ENCODE measurements at regions not wholly inside any gene's neighbourhood (a gene's known extent, or its start where the extent isn't known, plus 50 kb on each side); places are given as distances from the start of the nearest gene placed in this dataset.

- no peak for DNase-seq
These were observed 107.3 kb upstream of the ADGRL4 start for GRCh38 chr1:79113836-79114235.

- DNase-seq = no peak
These were observed 104.2 kb upstream of the ADGRL4 start for GRCh38 chr1:79110749-79111148.

- DNase-seq = no peak
These were observed 102.9 kb upstream of the ADGRL4 start for GRCh38 chr1:79109445-79109844.

- DNase-seq = no peak
These were observed 99.0 kb upstream of the ADGRL4 start for GRCh38 chr1:79105500-79105899.

GRCh38 chr1:79104617-79105016 is 98.1 kb upstream of the ADGRL4 start:
- no peak for DNase-seq

- no peak for DNase-seq
These were observed 93.9 kb upstream of the ADGRL4 start for GRCh38 chr1:79100385-79100784.

GRCh38 chr1:79090985-79091384 is 84.5 kb upstream of the ADGRL4 start:
- DNase-seq = no peak

GRCh38 chr1:79089946-79090345 is 83.4 kb upstream of the ADGRL4 start:
- no peak for DNase-seq

- DNase-seq = no peak
These were observed 75.7 kb upstream of the ADGRL4 start for GRCh38 chr1:79082233-79082632.

GRCh38 chr1:79079770-79080169 is 73.2 kb upstream of the ADGRL4 start:
- no peak for DNase-seq

GRCh38 chr1:79074975-79075374 is 68.4 kb upstream of the ADGRL4 start:
- DNase-seq = no peak

GRCh38 chr1:79069828-79070227 is 63.3 kb upstream of the ADGRL4 start:
- no peak for DNase-seq

- no peak for DNase-seq
These were observed 52.8 kb upstream of the ADGRL4 start for GRCh38 chr1:79059341-79059740.
